SK-N-SH (cell line): ENCODE measurements at regions not wholly inside any gene's neighbourhood (a gene's known extent, or its start where the extent isn't known, plus 50 kb on each side); places are given as distances from the start of the nearest gene placed in this dataset.

ENCODE experiments used
- TEAD4 ChIP-seq: IDR thresholded peaks from 2 replicates; pipeline ENCODE4 v1.4.0; 2012; ENCODE audit warnings: mild to moderate bottlenecking, borderline replicate concordance; ENCODE audit not compliant: insufficient read depth
- TF ChIP-seq, protein P1 (sequence below): IDR thresholded peaks from 2 replicates; pipeline ENCODE4 v1.4.0; 2012; ENCODE audit warnings: low read depth
- TF ChIP-seq, protein P2 (sequence below): IDR thresholded peaks from 2 replicates; pipeline ENCODE4 v1.6.1; 2012; ENCODE audit warnings: mild to moderate bottlenecking, low read depth, low read length, moderate library complexity
- TF ChIP-seq, protein P3 (sequence below): fragments of 200-600 bp; sonication (generic); IDR thresholded peaks from 2 replicates; pipeline ENCODE4 v1.6.1; 2017; ENCODE audit warnings: antibody characterized with exemption, mild to moderate bottlenecking, moderate library complexity

DNA sequence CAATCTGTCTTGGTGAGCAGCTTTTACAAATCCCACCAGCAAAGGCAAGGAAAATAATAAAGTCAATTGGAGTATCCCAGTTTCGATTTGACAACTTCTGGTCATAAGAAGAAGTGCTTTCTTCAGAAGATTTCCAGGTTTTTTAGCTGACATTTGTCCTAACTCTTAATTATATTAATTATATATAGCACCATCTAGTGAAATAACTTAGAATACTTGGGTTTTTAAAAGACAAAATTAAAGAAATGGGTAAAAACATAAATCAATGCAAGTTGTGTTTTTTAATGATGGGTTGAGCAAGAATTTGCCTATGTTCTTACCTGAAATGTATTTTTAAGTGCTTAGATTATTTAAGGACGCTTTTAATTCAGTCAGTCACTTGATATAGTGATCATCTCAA lies 421.8 kb downstream of the ACTL7B start:
- TF ChIP-seq, protein P1, sequence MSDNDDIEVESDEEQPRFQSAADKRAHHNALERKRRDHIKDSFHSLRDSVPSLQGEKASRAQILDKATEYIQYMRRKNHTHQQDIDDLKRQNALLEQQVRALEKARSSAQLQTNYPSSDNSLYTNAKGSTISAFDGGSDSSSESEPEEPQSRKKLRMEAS: no peak
- TF ChIP-seq, protein P2, sequence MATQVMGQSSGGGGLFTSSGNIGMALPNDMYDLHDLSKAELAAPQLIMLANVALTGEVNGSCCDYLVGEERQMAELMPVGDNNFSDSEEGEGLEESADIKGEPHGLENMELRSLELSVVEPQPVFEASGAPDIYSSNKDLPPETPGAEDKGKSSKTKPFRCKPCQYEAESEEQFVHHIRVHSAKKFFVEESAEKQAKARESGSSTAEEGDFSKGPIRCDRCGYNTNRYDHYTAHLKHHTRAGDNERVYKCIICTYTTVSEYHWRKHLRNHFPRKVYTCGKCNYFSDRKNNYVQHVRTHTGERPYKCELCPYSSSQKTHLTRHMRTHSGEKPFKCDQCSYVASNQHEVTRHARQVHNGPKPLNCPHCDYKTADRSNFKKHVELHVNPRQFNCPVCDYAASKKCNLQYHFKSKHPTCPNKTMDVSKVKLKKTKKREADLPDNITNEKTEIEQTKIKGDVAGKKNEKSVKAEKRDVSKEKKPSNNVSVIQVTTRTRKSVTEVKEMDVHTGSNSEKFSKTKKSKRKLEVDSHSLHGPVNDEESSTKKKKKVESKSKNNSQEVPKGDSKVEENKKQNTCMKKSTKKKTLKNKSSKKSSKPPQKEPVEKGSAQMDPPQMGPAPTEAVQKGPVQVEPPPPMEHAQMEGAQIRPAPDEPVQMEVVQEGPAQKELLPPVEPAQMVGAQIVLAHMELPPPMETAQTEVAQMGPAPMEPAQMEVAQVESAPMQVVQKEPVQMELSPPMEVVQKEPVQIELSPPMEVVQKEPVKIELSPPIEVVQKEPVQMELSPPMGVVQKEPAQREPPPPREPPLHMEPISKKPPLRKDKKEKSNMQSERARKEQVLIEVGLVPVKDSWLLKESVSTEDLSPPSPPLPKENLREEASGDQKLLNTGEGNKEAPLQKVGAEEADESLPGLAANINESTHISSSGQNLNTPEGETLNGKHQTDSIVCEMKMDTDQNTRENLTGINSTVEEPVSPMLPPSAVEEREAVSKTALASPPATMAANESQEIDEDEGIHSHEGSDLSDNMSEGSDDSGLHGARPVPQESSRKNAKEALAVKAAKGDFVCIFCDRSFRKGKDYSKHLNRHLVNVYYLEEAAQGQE: no peak
- TF ChIP-seq, protein P3, sequence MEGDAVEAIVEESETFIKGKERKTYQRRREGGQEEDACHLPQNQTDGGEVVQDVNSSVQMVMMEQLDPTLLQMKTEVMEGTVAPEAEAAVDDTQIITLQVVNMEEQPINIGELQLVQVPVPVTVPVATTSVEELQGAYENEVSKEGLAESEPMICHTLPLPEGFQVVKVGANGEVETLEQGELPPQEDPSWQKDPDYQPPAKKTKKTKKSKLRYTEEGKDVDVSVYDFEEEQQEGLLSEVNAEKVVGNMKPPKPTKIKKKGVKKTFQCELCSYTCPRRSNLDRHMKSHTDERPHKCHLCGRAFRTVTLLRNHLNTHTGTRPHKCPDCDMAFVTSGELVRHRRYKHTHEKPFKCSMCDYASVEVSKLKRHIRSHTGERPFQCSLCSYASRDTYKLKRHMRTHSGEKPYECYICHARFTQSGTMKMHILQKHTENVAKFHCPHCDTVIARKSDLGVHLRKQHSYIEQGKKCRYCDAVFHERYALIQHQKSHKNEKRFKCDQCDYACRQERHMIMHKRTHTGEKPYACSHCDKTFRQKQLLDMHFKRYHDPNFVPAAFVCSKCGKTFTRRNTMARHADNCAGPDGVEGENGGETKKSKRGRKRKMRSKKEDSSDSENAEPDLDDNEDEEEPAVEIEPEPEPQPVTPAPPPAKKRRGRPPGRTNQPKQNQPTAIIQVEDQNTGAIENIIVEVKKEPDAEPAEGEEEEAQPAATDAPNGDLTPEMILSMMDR: peak; percentile 31
- TF ChIP-seq TEAD4: no peak
